NCI-H82 (cell line): ENCODE measurements at regions not wholly inside any gene's neighbourhood (a gene's known extent, or its start where the extent isn't known, plus 50 kb on each side); places are given as distances from the start of the nearest gene placed in this dataset.
"Not testable (repeated sequence)": the region's sequence is repeated elsewhere in the genome, so short reads cannot be mapped to it uniquely, and the experiment has no call there.

Experiments
- DNase-seq: peaks from one replicate; lab custom pipeline; 2025; lab: John Stamatoyannopoulos, UW

GRCh38 chr11:69205743-69206612 lies 50.2 kb downstream of the SMIM38 start:
- no peak for DNase-seq

DNA sequence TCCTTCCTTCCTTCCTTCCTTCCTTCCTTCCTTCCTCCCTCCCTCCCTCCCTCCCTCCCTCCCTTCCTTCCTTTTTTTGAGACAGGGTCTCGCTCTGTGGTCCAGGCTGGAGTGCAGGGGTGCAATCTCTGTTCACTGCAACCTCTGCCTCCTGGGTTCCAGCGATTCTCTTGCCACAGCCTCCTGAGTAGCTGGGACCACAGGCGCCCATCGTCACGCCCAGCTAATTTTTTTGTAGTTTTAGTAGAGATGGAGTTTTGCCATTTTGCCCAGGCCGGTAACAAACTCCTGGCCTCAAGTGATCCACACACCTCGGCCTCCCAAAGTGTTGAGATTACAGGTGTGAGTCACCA lies 50.9 kb downstream of the SMIM38 start:
- not testable (repeated sequence) for DNase-seq

- DNase-seq = no peak
Observed at GRCh38 chr11:69207165-69207889, 51.6 kb downstream of the SMIM38 start.

- no peak for DNase-seq
Observed at GRCh38 chr11:69208190-69209037, 52.7 kb downstream of the SMIM38 start.

DNA sequence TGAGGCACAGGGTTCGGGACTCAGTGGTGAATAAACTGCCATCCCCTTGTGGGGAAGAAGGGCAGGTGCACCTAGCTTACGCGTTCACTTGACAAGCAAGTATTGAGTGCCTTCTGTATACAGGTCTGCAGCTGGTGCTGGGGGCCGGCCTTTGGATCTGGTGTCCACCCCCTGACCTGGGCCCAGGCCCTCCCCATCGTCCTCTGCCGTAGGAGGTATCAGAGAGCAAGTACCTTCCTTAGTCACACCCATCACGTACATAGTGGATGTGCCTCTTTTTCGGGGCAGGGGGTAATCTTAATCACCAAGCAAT lies 53.3 kb downstream of the SMIM38 start:
- no peak for DNase-seq

- no peak for DNase-seq
Observed at GRCh38 chr11:69209421-69210309, 53.9 kb downstream of the SMIM38 start.

- no peak for DNase-seq
Observed at GRCh38 chr11:69210310-69211035, 54.7 kb downstream of the SMIM38 start.

DNA sequence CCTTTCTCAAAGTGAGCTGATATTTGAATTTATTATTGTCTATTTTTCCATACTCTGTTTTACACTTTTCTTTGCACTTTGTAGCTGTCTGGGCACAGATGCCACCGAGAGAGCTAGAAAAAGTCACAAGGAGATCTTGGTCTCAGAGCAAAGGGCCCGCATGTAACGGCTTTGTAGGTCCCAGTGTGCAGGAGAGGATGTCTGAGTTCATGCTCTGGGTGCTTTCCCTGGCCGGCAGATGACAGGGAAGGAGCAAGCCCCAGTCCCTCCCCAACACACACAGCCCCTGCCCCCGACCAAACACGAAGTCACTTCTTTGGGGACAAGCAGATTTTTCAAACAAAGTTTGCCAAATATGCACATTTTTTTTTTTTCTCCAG lies 55.8 kb downstream of the SMIM38 start:
- no peak for DNase-seq

- DNase-seq = no peak
Observed at GRCh38 chr11:69211920-69212797, 56.4 kb downstream of the SMIM38 start.

- no peak for DNase-seq
Observed at GRCh38 chr11:69212798-69213110, 57.0 kb downstream of the SMIM38 start.

DNA sequence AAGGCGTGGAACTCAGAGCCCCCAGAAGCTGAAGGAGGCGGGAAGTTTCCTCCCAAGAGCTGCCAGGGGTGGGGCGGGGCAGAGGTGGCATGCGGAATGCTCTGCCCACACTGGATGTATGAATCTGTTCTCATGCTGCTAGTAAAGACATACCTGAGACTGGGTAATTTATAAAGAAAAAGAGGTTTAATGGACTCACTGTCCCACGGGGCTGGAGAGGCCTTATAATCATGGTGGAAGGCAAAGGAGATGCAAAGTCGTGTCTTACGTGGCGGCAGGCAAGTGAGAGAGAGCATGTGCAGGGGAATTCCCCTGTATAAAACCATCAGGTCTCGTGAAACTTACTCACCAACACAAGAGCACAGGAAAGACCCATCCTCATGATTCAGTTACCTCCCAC lies 57.6 kb downstream of the SMIM38 start:
- DNase-seq = no peak

DNA sequence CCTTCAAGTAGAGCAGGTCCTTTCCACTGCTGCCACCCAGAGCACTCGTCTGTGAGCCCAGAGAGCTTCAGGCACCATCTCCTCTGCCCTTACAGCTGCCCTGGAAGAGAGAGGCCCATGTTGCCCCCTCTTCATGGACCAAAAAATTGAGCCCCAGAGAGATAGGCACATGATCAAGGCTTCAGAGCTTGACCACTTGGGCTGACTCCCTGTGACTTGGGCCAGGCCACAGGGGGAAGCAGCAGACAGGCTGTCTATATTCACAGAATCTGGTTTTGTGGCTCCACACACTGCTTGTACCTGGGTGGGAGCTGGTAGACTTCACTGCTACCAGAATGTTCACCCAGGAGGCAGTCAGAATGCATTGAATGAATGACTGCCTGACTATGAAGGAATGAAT lies 58.2 kb downstream of the SMIM38 start:
- no peak for DNase-seq

GRCh38 chr11:69215216-69215615 lies 59.5 kb downstream of the SMIM38 start:
- no peak for DNase-seq

- DNase-seq = no peak
Observed at GRCh38 chr11:69215784-69216415, 60.2 kb downstream of the SMIM38 start.

- no peak for DNase-seq
Observed at GRCh38 chr11:69216647-69217051, 60.9 kb downstream of the SMIM38 start.

GRCh38 chr11:69217276-69218105 lies 61.8 kb downstream of the SMIM38 start:
- DNase-seq = no peak

DNA sequence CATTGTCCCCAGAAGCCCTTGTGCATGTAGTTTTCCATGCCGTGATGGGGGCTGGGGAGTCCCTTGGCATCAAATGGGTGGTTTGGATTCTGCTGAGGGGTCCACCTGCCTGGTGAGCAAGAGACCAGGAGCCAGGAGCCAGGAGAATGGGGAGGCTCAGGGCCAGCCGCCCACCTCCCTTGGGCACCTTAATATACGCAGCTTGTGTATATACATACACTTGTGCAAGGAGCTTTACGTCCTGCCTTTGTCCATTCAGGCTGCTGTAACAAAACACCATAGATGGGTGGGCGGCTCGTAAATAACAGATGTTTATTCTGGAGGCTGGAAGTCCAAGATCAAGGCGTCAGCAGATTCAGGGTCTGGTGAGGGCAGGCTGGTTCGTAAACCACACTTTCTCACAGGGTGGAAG lies 62.5 kb downstream of the SMIM38 start:
- no peak for DNase-seq

GRCh38 chr11:69218946-69219720 lies 63.4 kb downstream of the SMIM38 start:
- DNase-seq = no peak
